GM18873 (cell line): ENCODE measurements at regions not wholly inside any gene's neighbourhood (a gene's known extent, or its start where the extent isn't known, plus 50 kb on each side); places are given as distances from the start of the nearest gene placed in this dataset.
"Not testable (repeated sequence)": the region's sequence is repeated elsewhere in the genome, so short reads cannot be mapped to it uniquely, and the experiment has no call there.

ENCODE experiments used
- ATAC-seq: cut with Tn5 transposase; IDR thresholded peaks from one replicate; pipeline ENCODE4 v1.9.1; 2021; ENCODE audit warnings: mild to moderate bottlenecking, moderate library complexity, moderate number of reproducible peaks; ENCODE audit not compliant: unreplicated experiment, low FRiP score

GRCh38 chr9:84054341-84055010 is 73.9 kb downstream of the RMI1 start:
- ATAC-seq, result no peak

GRCh38 chr9:84057662-84058061 is 77.1 kb downstream of the RMI1 start:
- ATAC-seq, result no peak

- ATAC-seq, result no peak
Measured at GRCh38 chr9:84059936-84060335, 79.3 kb downstream of the RMI1 start.

DNA sequence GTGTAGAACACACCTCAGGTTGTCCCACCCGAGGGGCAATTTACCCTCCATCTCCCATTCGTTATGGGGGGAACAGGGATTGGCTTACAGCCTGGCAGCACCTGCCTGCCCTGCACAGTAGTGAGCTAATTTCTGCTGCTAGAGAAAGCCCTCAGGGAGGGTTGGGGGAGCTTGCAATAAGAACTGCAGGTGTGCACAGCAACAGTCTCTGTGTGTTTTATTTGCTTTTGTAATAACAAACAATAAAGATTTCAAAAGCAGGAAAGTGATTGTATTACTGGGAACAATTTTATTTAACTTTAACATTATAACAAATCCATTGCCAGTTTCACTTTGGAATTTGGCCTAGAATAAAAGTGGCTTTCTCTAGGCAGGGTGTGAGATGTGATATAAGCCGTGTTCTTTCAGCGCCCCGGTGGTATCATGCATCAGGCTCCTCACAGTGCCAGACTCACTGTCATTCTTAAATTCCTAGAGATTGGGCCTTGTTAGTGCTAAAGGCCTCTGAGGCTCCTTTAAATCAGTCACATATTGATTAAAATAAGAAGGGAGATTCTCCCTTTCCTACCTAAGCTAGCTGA is 81.1 kb downstream of the RMI1 start:
- no peak for ATAC-seq

GRCh38 chr9:84062538-84062937 is 81.9 kb downstream of the RMI1 start:
- ATAC-seq, result no peak

GRCh38 chr9:84067821-84068220 is 87.2 kb downstream of the RMI1 start:
- no peak for ATAC-seq

- no peak for ATAC-seq
Measured at GRCh38 chr9:84068872-84069271, 88.3 kb downstream of the RMI1 start.

DNA sequence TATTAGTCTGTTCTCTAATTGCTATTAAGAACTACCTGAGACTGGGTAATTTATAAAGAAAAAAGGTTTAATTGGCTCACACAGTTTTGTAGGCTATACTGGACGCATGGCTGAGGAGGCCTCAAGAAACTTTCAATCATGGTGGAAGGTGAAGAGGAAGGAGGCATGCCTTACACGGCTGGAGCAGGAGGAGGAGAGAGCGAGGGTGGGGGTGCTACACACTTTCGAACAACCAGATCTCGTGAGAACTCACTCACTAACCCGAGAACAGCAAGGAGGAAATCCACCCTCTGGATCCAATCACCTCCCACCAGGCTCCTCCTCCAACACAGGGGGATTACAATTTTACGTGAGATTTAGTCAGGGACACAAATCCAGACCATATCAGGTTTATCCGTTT is 90.0 kb downstream of the RMI1 start:
- ATAC-seq, result no peak

DNA sequence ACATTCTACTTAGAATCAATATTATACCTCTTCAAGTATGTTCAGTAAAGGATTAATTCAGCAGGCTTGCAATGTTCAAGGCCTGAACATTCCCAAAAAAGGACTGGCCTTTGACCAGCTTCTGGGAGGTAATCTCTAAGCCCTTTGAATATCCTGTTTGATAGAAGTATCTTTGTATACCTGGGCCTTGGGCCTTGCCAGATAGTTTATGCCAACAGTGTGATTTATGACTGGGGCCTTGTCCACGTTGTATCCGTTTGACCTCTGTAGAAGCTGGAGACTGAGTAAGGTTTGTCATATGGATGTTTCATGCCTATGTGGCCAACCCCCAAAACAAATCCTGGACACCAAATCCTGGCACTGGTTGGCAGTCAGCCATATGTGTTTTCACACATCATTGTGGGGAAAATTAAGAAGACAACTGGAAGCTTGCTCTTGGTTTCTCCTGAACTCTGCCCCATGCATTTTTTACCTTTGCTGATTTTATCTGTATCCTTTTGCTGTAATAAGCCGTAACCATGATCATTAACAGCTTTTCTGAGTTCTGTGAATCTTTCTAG is 92.1 kb downstream of the RMI1 start:
- no peak for ATAC-seq

GRCh38 chr9:84075004-84075403 is 94.4 kb downstream of the RMI1 start:
- no peak for ATAC-seq

DNA sequence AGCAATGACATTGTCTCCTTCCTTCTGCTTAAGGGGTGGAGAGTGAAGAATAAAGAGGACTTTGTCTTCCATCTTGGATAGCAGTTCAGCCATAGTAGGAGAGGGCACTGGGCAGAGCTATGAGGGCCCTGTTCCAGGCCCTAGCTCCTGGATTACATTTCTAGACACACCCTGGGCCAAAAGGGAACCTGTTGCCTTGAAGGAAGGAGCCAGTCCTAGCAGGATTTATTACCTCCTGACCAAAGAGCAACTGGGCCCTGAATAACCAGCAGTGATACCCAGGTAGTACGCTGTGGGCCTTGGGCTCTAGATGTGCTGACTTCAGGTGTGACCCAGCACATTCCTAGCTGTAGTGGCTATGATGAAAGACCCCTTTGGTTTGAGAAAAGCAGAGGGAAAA is 95.8 kb downstream of the RMI1 start:
- no peak for ATAC-seq

DNA sequence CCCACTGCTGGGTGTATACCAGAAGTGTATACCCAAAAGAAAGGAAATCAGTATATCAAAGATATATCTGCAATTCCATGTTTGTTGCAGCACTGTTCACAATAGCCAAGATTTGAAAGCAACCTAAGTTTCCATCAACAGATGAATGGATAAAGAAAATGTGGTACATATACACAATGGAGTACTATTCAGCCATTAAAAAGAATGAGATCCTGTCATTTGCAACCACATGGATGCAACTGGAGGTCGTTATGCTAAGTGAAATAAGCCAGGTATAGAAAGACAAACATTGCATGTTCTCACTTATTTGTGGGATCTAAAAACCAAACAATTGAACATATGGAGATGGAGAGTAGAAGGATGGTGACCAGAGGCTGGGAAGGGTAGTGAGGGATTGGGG is 97.2 kb downstream of the RMI1 start:
- not testable (repeated sequence) for ATAC-seq

- ATAC-seq, result no peak
Measured at GRCh38 chr9:84079994-84080393, 99.4 kb downstream of the RMI1 start.

GRCh38 chr9:84101964-84102632 is 121.5 kb downstream of the RMI1 start:
- no peak for ATAC-seq

- no peak for ATAC-seq
Measured at GRCh38 chr9:84103651-84104377, 123.2 kb downstream of the RMI1 start.

GRCh38 chr9:84107081-84107480 is 126.5 kb downstream of the RMI1 start:
- no peak for ATAC-seq

- ATAC-seq, result no peak
Measured at GRCh38 chr9:84107995-84108394, 127.4 kb downstream of the RMI1 start.

- no peak for ATAC-seq
Measured at GRCh38 chr9:84111726-84112125, 131.1 kb downstream of the RMI1 start.

- ATAC-seq, result no peak
Measured at GRCh38 chr9:84121991-84122523, 141.5 kb downstream of the RMI1 start.

DNA sequence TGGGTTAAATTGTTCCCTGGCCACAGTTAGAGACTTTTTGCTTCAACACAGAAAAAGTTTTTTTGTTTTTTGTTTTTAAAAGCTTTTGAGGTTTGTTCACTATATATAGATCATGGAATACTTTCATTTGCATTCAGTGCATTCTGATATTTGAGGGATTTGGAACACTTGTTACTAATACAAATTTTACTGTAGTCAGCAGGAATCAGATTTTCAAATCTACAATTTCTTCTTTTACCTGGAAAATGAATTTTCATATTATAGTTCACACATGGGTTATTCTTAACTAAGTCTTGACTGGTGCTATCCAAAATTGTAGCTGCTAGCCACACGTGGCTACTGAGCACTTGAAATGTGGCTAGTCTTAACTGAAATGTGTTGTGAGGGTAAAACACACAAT is 142.0 kb downstream of the RMI1 start:
- ATAC-seq, result no peak
